ENCODE measurements at regions not wholly inside any gene's neighbourhood (a gene's known extent, or its start where the extent isn't known, plus 50 kb on each side); places are given as distances from the start of the nearest gene placed in this dataset.

GRCh38 chr13:33911521-33911920 lies 93.6 kb downstream of the RFC3 start:
- TF ChIP-seq, protein P1, sequence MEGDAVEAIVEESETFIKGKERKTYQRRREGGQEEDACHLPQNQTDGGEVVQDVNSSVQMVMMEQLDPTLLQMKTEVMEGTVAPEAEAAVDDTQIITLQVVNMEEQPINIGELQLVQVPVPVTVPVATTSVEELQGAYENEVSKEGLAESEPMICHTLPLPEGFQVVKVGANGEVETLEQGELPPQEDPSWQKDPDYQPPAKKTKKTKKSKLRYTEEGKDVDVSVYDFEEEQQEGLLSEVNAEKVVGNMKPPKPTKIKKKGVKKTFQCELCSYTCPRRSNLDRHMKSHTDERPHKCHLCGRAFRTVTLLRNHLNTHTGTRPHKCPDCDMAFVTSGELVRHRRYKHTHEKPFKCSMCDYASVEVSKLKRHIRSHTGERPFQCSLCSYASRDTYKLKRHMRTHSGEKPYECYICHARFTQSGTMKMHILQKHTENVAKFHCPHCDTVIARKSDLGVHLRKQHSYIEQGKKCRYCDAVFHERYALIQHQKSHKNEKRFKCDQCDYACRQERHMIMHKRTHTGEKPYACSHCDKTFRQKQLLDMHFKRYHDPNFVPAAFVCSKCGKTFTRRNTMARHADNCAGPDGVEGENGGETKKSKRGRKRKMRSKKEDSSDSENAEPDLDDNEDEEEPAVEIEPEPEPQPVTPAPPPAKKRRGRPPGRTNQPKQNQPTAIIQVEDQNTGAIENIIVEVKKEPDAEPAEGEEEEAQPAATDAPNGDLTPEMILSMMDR (IDR thresholded peaks at IDR 0.05): no peak
- no peak for TF ChIP-seq POLR2A (IDR thresholded peaks at IDR 0.05)

Measured in esophagus squamous epithelium (tissue), 4 donors.